H1 (cell line): ENCODE measurements at regions not wholly inside any gene's neighbourhood (a gene's known extent, or its start where the extent isn't known, plus 50 kb on each side); places are given as distances from the start of the nearest gene placed in this dataset.
A peak's percentile ranks its signal among the peaks of the same experiment; 100 is the strongest.

Experiments used
- CTCF ChIA-PET: fragments of 300-600 bp; sonication (Branson Sonifier 250); formaldehyde crosslinking; loops from one replicate; lab custom pipeline; 2021; ENCODE audit not compliant: partially characterized antibody; lab: Charles Lee
- POLR2A ChIA-PET: fragments of 300-600 bp; sonication (Branson Sonifier 250); formaldehyde crosslinking; loops from one replicate; lab custom pipeline; 2021; ENCODE audit warnings: inconsistent platforms; ENCODE audit not compliant: partially characterized antibody; lab: Charles Lee
- DNase-seq, 2 experiments: peaks; one replicate each; pipeline versions ENCODE4 v3.0.0 to v3.0.0-alpha.2; 2010 to 2022; ENCODE audit warnings: low spot score in 2 of 2, low read depth in 1 of 2, mixed read lengths in 1 of 2
- FAIRE-seq: peaks from 2 replicates; lab custom pipeline; 2011; peaks lifted over from hg19 to GRCh38; lab: Jason Lieb, UNC
- H2AFZ ChIP-seq: 2 replicates; pipeline ENCODE4 v1.8.1; 2012; ENCODE audit warnings: low read length, inconsistent platforms
- H2AK5ac ChIP-seq: 2 replicates; pipeline ENCODE4 v1.6.1; 2013; ENCODE audit warnings: low read depth, low read length
- H2BK120ac ChIP-seq: replicated peaks from 2 replicates; pipeline ENCODE3; 2013; ENCODE audit warnings: low read depth, low read length, inconsistent platforms
- H2BK12ac ChIP-seq: 2 replicates; pipeline ENCODE4 v1.6.1; 2013; ENCODE audit warnings: low read depth, low read length
- H2BK15ac ChIP-seq: 2 replicates; pipeline ENCODE4 v1.6.1; 2013; ENCODE audit warnings: low read length
- H2BK20ac ChIP-seq: 2 replicates; pipeline ENCODE4 v1.6.1; 2013; ENCODE audit warnings: low read length
- H2BK5ac ChIP-seq: 2 replicates; pipeline ENCODE4 v1.6.1; 2013; ENCODE audit warnings: low read depth, low read length
- H3K14ac ChIP-seq: 2 replicates; pipeline ENCODE4 v1.6.1; 2013; ENCODE audit warnings: inconsistent platforms; ENCODE audit not compliant: insufficient read length
- H3K18ac ChIP-seq: 2 replicates; pipeline ENCODE4 v1.6.1; 2013; ENCODE audit warnings: low read length; ENCODE audit errors: extremely low read depth
- H3K23ac ChIP-seq: 2 replicates; pipeline ENCODE4 v1.6.1; 2013; ENCODE audit warnings: inconsistent platforms; ENCODE audit not compliant: insufficient read length
- H3K23me2 ChIP-seq: 2 replicates; pipeline ENCODE4 v1.6.1; 2013; ENCODE audit warnings: low read depth, low read length
- H3K27ac ChIP-seq: 2 replicates; pipeline ENCODE4 v1.6.1; 2011; ENCODE audit warnings: low read depth, low read length, inconsistent platforms
- H3K27me3 ChIP-seq, 4 experiments: replicated peaks in 1 of 4; 1 replicate in 1 of 4; 2 replicates in 3 of 4; pipeline versions ENCODE4 v1.6.1 to v1.8.1; 2011 to 2013; ENCODE audit warnings: low read length in 3 of 4, mild to moderate bottlenecking in 3 of 4, inconsistent platforms in 2 of 4, mixed read lengths in 2 of 4, moderate library complexity in 1 of 4; ENCODE audit not compliant: control insufficient read depth in 3 of 4, insufficient read depth in 3 of 4; ENCODE audit errors: extremely low read depth in 1 of 4
- H3K36me3 ChIP-seq, 4 experiments: 2 replicates each; pipeline versions ENCODE4 v1.6.1 to v1.8.1; 2011 to 2013; ENCODE audit warnings: mild to moderate bottlenecking in 4 of 4, low read length in 3 of 4, moderate library complexity in 2 of 4, control low read depth in 1 of 4, inconsistent platforms in 1 of 4; ENCODE audit not compliant: insufficient read depth in 4 of 4, control insufficient read depth in 2 of 4
- H3K4ac ChIP-seq: replicated peaks from 2 replicates; pipeline ENCODE3; 2013; ENCODE audit warnings: low read length, low read depth, mixed read lengths, inconsistent platforms; ENCODE audit not compliant: insufficient read length
- H3K4me1 ChIP-seq, 4 experiments: replicated peaks in 1 of 4; 1 replicate in 1 of 4; 2 replicates in 3 of 4; pipeline versions ENCODE4 v1.6.1 to v1.8.1; 2011 to 2013; ENCODE audit warnings: low read length in 3 of 4, inconsistent platforms in 2 of 4, mixed read lengths in 1 of 4; ENCODE audit not compliant: insufficient read depth in 4 of 4, control insufficient read depth in 3 of 4
- H3K4me2 ChIP-seq, 2 experiments: 2 replicates each; pipeline versions ENCODE4 v1.6.1 to v1.8.1; 2011 to 2013; ENCODE audit warnings: low read depth in 2 of 2, low read length in 2 of 2, control low read depth in 1 of 2, inconsistent platforms in 1 of 2, mild to moderate bottlenecking in 1 of 2; ENCODE audit not compliant: insufficient read depth in 1 of 2
- H3K4me3 ChIP-seq, 4 experiments: fragments of 200-600, 300-600 bp in 1 of 4; sonication (generic), shearing (Covaris generic), sonication (Bioruptor Twin) in 1 of 4; 2 replicates each; pipeline versions ENCODE4 v1.5.1 to v1.8.1; 2011 to 2016; ENCODE audit warnings: low read length in 4 of 4, low read depth in 3 of 4, control low read depth in 2 of 4, inconsistent platforms in 2 of 4, mild to moderate bottlenecking in 2 of 4, mixed read lengths in 1 of 4, moderate library complexity in 1 of 4; ENCODE audit not compliant: insufficient read depth in 2 of 4; ENCODE audit errors: extremely low read depth in 1 of 4
- H3K56ac ChIP-seq: replicated peaks from 2 replicates; pipeline ENCODE3; 2013; ENCODE audit warnings: low read depth, mild to moderate bottlenecking, mixed read lengths, low read length, inconsistent platforms; ENCODE audit not compliant: insufficient read length
- H3K79me1 ChIP-seq: 2 replicates; pipeline ENCODE4 v1.6.1; 2013; ENCODE audit warnings: low read depth, low read length, control low read depth
- H3K79me2 ChIP-seq, 2 experiments: 2 replicates each; pipeline versions ENCODE4 v1.6.1 to v1.8.1; 2012 to 2013; ENCODE audit warnings: low read length in 2 of 2, mild to moderate bottlenecking in 2 of 2, inconsistent platforms in 1 of 2; ENCODE audit not compliant: insufficient read depth in 2 of 2, control insufficient read depth in 1 of 2
- H3K9ac ChIP-seq, 4 experiments: replicated peaks in 1 of 4; 1 replicate in 1 of 4; 2 replicates in 3 of 4; pipeline versions ENCODE4 v1.6.1 to v1.8.1; 2011 to 2013; ENCODE audit warnings: low read depth in 3 of 4, low read length in 3 of 4, control low read depth in 2 of 4, mild to moderate bottlenecking in 2 of 4, moderate library complexity in 2 of 4, inconsistent platforms in 1 of 4; ENCODE audit errors: extremely low read depth in 1 of 4
- H3K9me3 ChIP-seq, 2 experiments: 2 replicates each; pipeline versions ENCODE4 v1.6.1 to v1.8.1; 2012 to 2013; ENCODE audit warnings: mild to moderate bottlenecking in 2 of 2, moderate library complexity in 2 of 2, control low read depth in 1 of 2, inconsistent platforms in 1 of 2, low read depth in 1 of 2, low read length in 1 of 2, mixed read lengths in 1 of 2; ENCODE audit not compliant: insufficient read depth in 2 of 2
- H4K20me1 ChIP-seq, 2 experiments: replicated peaks in 1 of 2; 2 replicates each; pipeline versions ENCODE3 to v1.8.1; 2011 to 2013; ENCODE audit warnings: inconsistent platforms in 2 of 2, low read length in 2 of 2, mild to moderate bottlenecking in 1 of 2; ENCODE audit not compliant: insufficient read depth in 2 of 2, control insufficient read depth in 1 of 2
- H4K5ac ChIP-seq: 2 replicates; pipeline ENCODE4 v1.6.1; 2013; ENCODE audit warnings: low read length, low read depth, mixed read lengths, inconsistent platforms; ENCODE audit not compliant: insufficient read length
- H4K8ac ChIP-seq: 2 replicates; pipeline ENCODE4 v1.8.0; 2013; ENCODE audit warnings: mild to moderate bottlenecking, moderate library complexity, low read length, inconsistent platforms; ENCODE audit not compliant: insufficient read depth; ENCODE audit errors: extremely low read depth
- H4K91ac ChIP-seq: replicated peaks from 2 replicates; pipeline ENCODE3; 2013; ENCODE audit warnings: low read length, mixed read lengths, inconsistent platforms; ENCODE audit not compliant: insufficient read length
- CTBP2 ChIP-seq: IDR thresholded peaks from 2 replicates; pipeline ENCODE4 v1.7.0; 2011; ENCODE audit warnings: borderline replicate concordance, mild to moderate bottlenecking, moderate library complexity, mixed read lengths, low read length; ENCODE audit not compliant: insufficient read depth, insufficient read length
- RFX5 ChIP-seq: IDR thresholded peaks from 2 replicates; pipeline ENCODE4 v1.6.1; 2011; ENCODE audit warnings: low read depth, low read length, improper control_type of control experiment, borderline replicate concordance
- SIX5 ChIP-seq: IDR thresholded peaks from 2 replicates; pipeline ENCODE4 v1.6.1; 2011; ENCODE audit warnings: mild to moderate bottlenecking, low read depth, low read length
- WGBS, 2 experiments: shearing (Covaris generic) in 1 of 2; methylation state at CpG; one replicate each; pipeline versions ENCODE4 v1.1.6 to v1.1.7; 2013 to 2015; ENCODE audit warnings: low lambda C conversion rate in 2 of 2, mixed read lengths in 2 of 2, inconsistent platforms in 1 of 2, low coverage in 1 of 2, missing lambda C conversion rate in 1 of 2; ENCODE audit not compliant: insufficient replicate concordance in 2 of 2, insufficient coverage in 1 of 2, insufficient read length in 1 of 2; ENCODE audit errors: extremely low coverage in 1 of 2, missing lambda C conversion rate in 1 of 2; 5-methylcytosine and 5-hydroxymethylcytosine counted together

- ChIA-PET POLR2A (no interaction called here), CTCF (no interaction called here)
- Histone ChIP-seq H2BK12ac (no peak overlapping the region), H3K4me1 (peaks cover 0 to 2% (median 0%) of the 10 kb centered on the region in 4 experiments; a peak in 2 of 7 replicates), H2BK5ac (no peak overlapping the region; the same call in 1 of the 2 replicates), H2BK20ac (no peak overlapping the region), H3K14ac (no peak overlapping the region), H2AK5ac (no peak overlapping the region), H2BK15ac (no peak overlapping the region), H3K36me3 (no peaks in the 10 kb centered on the region), H3K18ac (no peak overlapping the region), H3K23ac (no peak overlapping the region), H4K5ac (no peak overlapping the region), H3K27ac (no peak overlapping the region), H2BK120ac (no peak overlapping the region), H3K9me3 (no peaks in the 10 kb centered on the region), H3K9ac (no peak overlapping the region), H3K23me2 (no peaks in the 10 kb centered on the region), H4K8ac (no peak overlapping the region), H4K20me1 (no peaks in the 10 kb centered on the region), H4K91ac (no peak overlapping the region), H2AFZ (no peak overlapping the region), H3K4ac (peak overlapping the region; percentile 80), H3K4me3 (no peak overlapping the region), H3K79me1 (no peaks in the 10 kb centered on the region), H3K4me2 (no peak overlapping the region), H3K79me2 (no peaks in the 10 kb centered on the region), H3K56ac (no peak overlapping the region), H3K27me3 (no peaks in the 10 kb centered on the region)
- 94% methylated on average over 1 of the region's 1 CpG; no CpG with 5 or more reads in 1 of the 2 experiments for WGBS, 2 experiments
- FAIRE-seq = no peak
- DNase-seq = no peak
- TF ChIP-seq RFX5 = no peak
- TF ChIP-seq CTBP2 = no peak
- no peak for TF ChIP-seq SIX5
Measured at GRCh38 chr18:43886341-43886740, 609.1 kb upstream of the SYT4 start.
